Thyroid gland (tissue), 4 donors: ENCODE measurements at regions not wholly inside any gene's neighbourhood (a gene's known extent, or its start where the extent isn't known, plus 50 kb on each side); places are given as distances from the start of the nearest gene placed in this dataset.

Experiments used
- CTCF ChIP-seq, 6 experiments: fragments of 200-600 bp in 3 of 6; fragments of 450-650 bp in 3 of 6; sonication (generic) in 3 of 6; IDR thresholded peaks; one replicate each; pipeline ENCODE4 v1.5.1; 2016 to 2019; ENCODE audit warnings: antibody characterized with exemption in 6 of 6, mild to moderate bottlenecking in 2 of 6, inconsistent platforms in 1 of 6, moderate library complexity in 1 of 6
- POLR2A ChIP-seq, 2 donors: fragments of 450-650 bp; IDR thresholded peaks; one replicate each; pipeline ENCODE4 v1.6.1; 2017; ENCODE audit warnings: antibody characterized with exemption in 2 of 2, mild to moderate bottlenecking in 2 of 2, moderate library complexity in 1 of 2

GRCh38 chr6:8212720-8213434 lies 110.5 kb upstream of the EEF1E1 start:
- TF ChIP-seq CTCF (IDR thresholded peaks at IDR 0.05) (no peak), POLR2A (IDR thresholded peaks at IDR 0.05) (no peak)
